ENCODE measurements at regions not wholly inside any gene's neighbourhood (a gene's known extent, or its start where the extent isn't known, plus 50 kb on each side); places are given as distances from the start of the nearest gene placed in this dataset.
"Not testable (repeated sequence)": the region's sequence is repeated elsewhere in the genome, so short reads cannot be mapped to it uniquely, and the experiment has no call there.

DNA sequence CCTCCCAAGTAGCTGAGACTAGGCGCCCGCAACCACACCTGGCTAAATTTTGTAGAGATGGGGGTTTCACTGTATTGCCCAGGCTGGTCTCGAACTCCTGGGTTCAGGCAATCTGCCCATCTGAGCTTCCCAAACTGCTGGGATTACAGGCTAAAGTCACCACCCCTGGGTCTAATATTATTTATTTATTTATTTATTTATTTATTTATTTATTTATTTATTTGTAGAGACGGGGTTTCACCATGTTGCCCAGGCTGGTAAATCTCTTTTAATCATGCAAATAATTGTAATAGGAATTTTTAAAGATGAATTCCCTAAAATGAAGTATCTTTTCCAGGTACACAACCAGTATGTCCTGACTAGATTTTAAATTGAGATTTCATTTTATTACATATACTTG lies 761.8 kb downstream of the TRAM1L1 start:
- Histone ChIP-seq H3K9me3 (ENCODE audit: control insufficient read depth, low read length) (no peaks in the 10 kb centered on the region), H3K36me3 (ENCODE audit: control insufficient read depth, insufficient read depth, low read length) (no peaks in the 10 kb centered on the region), H3K27ac (ENCODE audit: insufficient read depth, low read depth, low read length, poor library complexity, severe bottlenecking) (no peak overlapping the region), H3K4me1 (ENCODE audit: control insufficient read depth, insufficient read depth, low read length) (no peaks in the 10 kb centered on the region), H3K4me3 (ENCODE audit: insufficient read depth, low read depth, low read length) (no peak overlapping the region), H3K27me3 (ENCODE audit: control insufficient read depth, insufficient read depth, low read length, poor library complexity, severe bottlenecking) (no peaks in the 10 kb centered on the region)
- WGBS, 2 experiments = 92 to 100% methylated on average over 3 of the region's 4 CpGs

DNA sequence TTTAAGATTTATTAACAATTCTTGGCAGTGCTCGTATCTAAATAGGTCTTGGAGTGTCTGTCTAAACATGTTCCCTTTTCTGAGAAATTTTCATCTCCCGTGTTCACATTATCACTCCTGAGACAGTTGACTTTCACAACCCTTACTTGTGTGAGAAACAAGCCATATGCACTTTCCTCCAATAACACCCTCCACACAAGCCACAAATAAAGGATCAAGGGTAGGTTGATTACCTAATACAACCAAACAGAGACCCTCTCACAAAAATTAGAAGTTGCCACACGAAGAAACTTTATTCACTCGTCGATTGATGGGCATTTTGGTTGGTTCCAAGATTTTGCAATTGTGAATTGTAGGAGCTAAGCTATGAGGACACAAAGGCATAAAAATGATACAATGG lies 763.9 kb downstream of the TRAM1L1 start:
- no peaks in the 10 kb centered on the region for H3K4me1 ChIP-seq (ENCODE audit: control insufficient read depth, insufficient read depth, low read length)
- WGBS, 2 experiments = 95% methylated on average over 5 of the region's 5 CpGs
- no peak overlapping the region for H3K27ac ChIP-seq (ENCODE audit: insufficient read depth, low read depth, low read length, poor library complexity, severe bottlenecking)
- no peak overlapping the region for H3K4me3 ChIP-seq (ENCODE audit: insufficient read depth, low read depth, low read length)
- no peaks in the 10 kb centered on the region for H3K27me3 ChIP-seq (ENCODE audit: control insufficient read depth, insufficient read depth, low read length, poor library complexity, severe bottlenecking)
- no peaks in the 10 kb centered on the region for H3K36me3 ChIP-seq (ENCODE audit: control insufficient read depth, insufficient read depth, low read length)
- no peaks in the 10 kb centered on the region for H3K9me3 ChIP-seq (ENCODE audit: control insufficient read depth, low read length)

DNA sequence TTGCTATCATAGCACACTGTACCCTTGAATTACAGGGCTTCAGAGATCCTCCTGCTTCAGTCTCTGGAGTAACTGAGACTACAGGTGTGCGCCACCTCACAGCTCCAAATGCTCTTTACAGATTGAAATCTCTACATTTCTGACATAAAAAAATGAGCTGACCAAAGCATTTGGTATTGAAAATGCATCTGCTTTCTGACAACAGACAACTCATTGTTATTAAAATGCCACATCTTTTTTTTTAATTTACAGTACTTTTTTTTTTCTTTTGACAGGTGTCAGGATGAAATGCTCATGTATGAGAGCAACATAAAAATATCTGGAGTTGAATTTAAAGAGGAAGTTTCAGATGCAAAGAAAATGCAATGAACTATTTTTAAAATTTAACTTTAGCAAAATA lies 764.5 kb downstream of the TRAM1L1 start:
- 89 to 100% methylated on average over 1 of the region's 1 CpG for WGBS, 2 experiments

DNA sequence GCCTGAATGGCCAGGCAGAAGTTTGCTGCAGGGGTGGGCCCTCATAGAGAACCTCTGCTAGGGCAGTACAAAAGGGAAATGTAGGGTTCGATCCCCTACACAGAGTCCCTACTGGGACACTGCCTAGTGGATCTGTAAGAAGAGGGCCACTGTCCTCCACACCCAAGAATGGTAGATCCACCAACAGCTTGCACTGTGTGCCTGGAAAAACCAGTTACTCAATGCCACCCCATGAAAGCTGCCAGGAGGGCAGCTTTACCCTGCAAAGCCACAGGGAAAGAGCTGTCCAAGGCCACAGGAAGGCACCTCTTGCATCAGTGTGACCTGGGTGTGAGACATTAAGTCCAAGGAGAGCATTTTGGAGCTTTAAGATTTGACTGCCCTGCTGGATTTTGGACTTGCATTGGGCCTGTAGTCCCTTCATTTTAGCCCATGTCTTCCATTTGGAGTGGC lies 781.6 kb downstream of the TRAM1L1 start:
- no peaks in the 10 kb centered on the region for H3K27me3 ChIP-seq (ENCODE audit: control insufficient read depth, insufficient read depth, low read length, poor library complexity, severe bottlenecking)

More for the DNA sequence above, 764.5 kb downstream of the TRAM1L1 start:
- no peaks in the 10 kb centered on the region for H3K27me3 ChIP-seq (ENCODE audit: control insufficient read depth, insufficient read depth, low read length, poor library complexity, severe bottlenecking)
- H3K4me1 ChIP-seq (ENCODE audit: control insufficient read depth, insufficient read depth, low read length) = no peaks in the 10 kb centered on the region
- H3K27ac ChIP-seq (ENCODE audit: insufficient read depth, low read depth, low read length, poor library complexity, severe bottlenecking) = no peak overlapping the region
- H3K4me3 ChIP-seq (ENCODE audit: insufficient read depth, low read depth, low read length) = no peak overlapping the region
- H3K9me3 ChIP-seq (ENCODE audit: control insufficient read depth, low read length) = no peaks in the 10 kb centered on the region
- no peaks in the 10 kb centered on the region for H3K36me3 ChIP-seq (ENCODE audit: control insufficient read depth, insufficient read depth, low read length)

DNA sequence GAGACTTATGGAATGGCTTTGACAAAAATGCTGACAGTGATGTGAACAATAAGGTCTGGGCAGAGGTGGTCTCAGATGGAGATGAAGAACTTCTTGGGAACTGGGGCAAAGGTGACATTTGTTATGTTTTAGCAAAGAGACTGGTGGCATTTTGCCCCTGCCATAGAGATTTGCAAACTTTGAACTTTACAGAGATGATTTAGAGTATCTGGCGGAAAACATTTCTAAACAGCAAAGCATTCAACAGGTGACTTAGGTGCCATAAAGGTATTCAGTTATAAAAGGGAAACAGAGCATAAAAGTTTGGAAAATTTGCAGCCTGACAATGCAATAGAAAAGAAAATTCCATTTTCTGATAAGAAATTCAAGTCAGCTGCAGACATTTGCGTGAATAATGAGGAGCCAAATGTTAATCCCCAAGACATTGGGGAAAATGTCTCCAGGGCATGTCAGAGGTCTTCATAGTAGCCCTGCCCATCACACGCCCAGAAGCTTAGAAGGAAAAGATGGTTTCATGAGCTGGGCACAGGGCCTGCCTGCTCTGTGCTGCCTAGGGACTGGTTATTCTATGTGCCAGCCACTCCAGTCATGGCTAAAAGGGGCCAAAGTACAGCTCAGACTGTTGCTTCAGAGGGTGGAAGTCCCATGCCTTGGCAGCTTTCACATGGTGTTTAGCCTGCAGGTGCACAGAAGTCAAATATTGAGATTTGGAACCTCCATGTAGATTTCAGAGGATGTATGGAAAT lies 782.2 kb downstream of the TRAM1L1 start:
- no peaks in the 10 kb centered on the region for H3K4me1 ChIP-seq (ENCODE audit: control insufficient read depth, insufficient read depth, low read length)
- WGBS, 2 experiments = 93% methylated on average over 3 of the region's 3 CpGs
- no peak overlapping the region for H3K27ac ChIP-seq (ENCODE audit: insufficient read depth, low read depth, low read length, poor library complexity, severe bottlenecking)
- no peak overlapping the region for H3K4me3 ChIP-seq (ENCODE audit: insufficient read depth, low read depth, low read length)
- no peaks in the 10 kb centered on the region for H3K36me3 ChIP-seq (ENCODE audit: control insufficient read depth, insufficient read depth, low read length)
- no peaks in the 10 kb centered on the region for H3K9me3 ChIP-seq (ENCODE audit: control insufficient read depth, low read length)
- H3K27me3 ChIP-seq (ENCODE audit: control insufficient read depth, insufficient read depth, low read length, poor library complexity, severe bottlenecking) = no peaks in the 10 kb centered on the region

More for the DNA sequence above, 781.6 kb downstream of the TRAM1L1 start:
- Histone ChIP-seq H3K4me3 (ENCODE audit: insufficient read depth, low read depth, low read length) (no peak overlapping the region), H3K4me1 (ENCODE audit: control insufficient read depth, insufficient read depth, low read length) (no peaks in the 10 kb centered on the region), H3K9me3 (ENCODE audit: control insufficient read depth, low read length) (no peaks in the 10 kb centered on the region), H3K27ac (ENCODE audit: insufficient read depth, low read depth, low read length, poor library complexity, severe bottlenecking) (no peak overlapping the region), H3K36me3 (ENCODE audit: control insufficient read depth, insufficient read depth, low read length) (no peaks in the 10 kb centered on the region)
- 86 to 100% methylated on average over 1 of the region's 1 CpG for WGBS, 2 experiments

DNA sequence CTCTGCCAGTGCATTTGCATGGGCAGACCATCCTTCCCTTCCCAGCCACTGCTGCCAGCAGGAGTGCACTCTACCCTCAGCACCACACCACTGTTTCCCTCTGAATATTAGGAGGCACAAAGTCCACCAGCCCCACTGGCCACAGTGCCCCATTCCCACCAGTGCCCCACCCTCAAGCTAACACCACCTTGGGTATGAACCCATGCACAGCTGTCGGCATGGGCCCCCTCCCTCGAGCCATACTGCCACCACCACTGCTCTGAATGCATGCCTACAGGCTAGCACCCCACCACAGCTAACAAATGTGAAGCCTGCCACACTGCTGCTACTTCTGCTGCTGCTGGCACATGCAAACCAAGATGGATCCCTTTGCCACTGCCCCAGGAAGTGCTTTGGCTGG lies 810.4 kb downstream of the TRAM1L1 start:
- H3K4me3 ChIP-seq (ENCODE audit: insufficient read depth, low read depth, low read length) = no peak overlapping the region
- WGBS, 2 experiments = 90 to 93% methylated on average over 2 of the region's 2 CpGs
- H3K36me3 ChIP-seq (ENCODE audit: control insufficient read depth, insufficient read depth, low read length) = no peaks in the 10 kb centered on the region
- H3K27me3 ChIP-seq (ENCODE audit: control insufficient read depth, insufficient read depth, low read length, poor library complexity, severe bottlenecking) = no peaks in the 10 kb centered on the region
- H3K27ac ChIP-seq (ENCODE audit: insufficient read depth, low read depth, low read length, poor library complexity, severe bottlenecking) = no peak overlapping the region
- no peaks in the 10 kb centered on the region for H3K9me3 ChIP-seq (ENCODE audit: control insufficient read depth, low read length)
- no peaks in the 10 kb centered on the region for H3K4me1 ChIP-seq (ENCODE audit: control insufficient read depth, insufficient read depth, low read length)

DNA sequence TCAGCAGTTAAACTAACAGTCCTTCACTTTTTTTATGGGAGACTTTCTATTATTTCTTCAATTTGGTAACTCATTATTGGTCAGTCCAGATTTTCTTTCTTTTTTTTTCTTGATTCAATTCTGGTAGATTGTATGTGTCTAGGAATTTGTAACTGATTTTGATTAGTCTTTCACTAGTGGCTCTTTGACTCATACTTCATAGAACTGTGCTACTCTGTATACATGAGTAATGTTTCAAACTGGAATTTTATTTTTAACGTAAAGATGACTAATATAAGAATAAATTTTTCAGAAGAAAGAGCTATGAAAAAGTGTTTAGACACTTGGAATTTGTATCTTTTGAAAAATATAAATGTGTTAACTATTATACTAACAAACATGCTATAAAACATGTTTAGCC lies 813.0 kb downstream of the TRAM1L1 start:
- no CpG with 5 or more reads among the region's 1 CpG for whole genome bisulfite sequencing, 2 experiments
- Histone ChIP-seq H3K27me3 (ENCODE audit: control insufficient read depth, insufficient read depth, low read length, poor library complexity, severe bottlenecking) (no peaks in the 10 kb centered on the region), H3K9me3 (ENCODE audit: control insufficient read depth, low read length) (no peaks in the 10 kb centered on the region), H3K36me3 (ENCODE audit: control insufficient read depth, insufficient read depth, low read length) (no peaks in the 10 kb centered on the region), H3K4me1 (ENCODE audit: control insufficient read depth, insufficient read depth, low read length) (no peaks in the 10 kb centered on the region), H3K27ac (ENCODE audit: insufficient read depth, low read depth, low read length, poor library complexity, severe bottlenecking) (no peak overlapping the region), H3K4me3 (ENCODE audit: insufficient read depth, low read depth, low read length) (no peak overlapping the region)

DNA sequence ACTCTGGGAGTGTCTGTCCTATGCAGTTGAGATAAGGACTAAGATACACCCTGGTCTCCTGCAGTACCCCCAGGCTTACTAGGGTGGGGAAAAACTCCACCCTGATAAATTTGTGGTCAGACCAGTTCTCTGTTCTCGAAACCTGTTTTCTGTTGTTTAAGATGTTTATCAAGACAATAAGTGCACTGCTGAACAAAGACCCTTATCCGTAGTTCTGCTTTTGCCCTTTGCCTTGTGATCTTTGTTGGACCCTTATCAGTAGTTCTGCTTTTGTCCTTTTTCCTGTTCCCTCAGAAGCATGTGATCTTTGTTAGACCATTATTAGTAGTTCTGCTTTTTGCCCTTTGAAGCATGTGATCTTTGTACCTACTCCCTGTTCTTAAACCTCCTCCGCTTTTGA lies 824.4 kb downstream of the TRAM1L1 start:
- not testable (repeated sequence) for H3K36me3 ChIP-seq (ENCODE audit: control insufficient read depth, insufficient read depth, low read length); H3K4me1 ChIP-seq (ENCODE audit: control insufficient read depth, insufficient read depth, low read length); H3K27me3 ChIP-seq (ENCODE audit: control insufficient read depth, insufficient read depth, low read length, poor library complexity, severe bottlenecking); H3K27ac ChIP-seq (ENCODE audit: insufficient read depth, low read depth, low read length, poor library complexity, severe bottlenecking); H3K4me3 ChIP-seq (ENCODE audit: insufficient read depth, low read depth, low read length); H3K9me3 ChIP-seq (ENCODE audit: control insufficient read depth, low read length)
- 75 to 81% methylated on average over 3 of the region's 3 CpGs for WGBS, 2 experiments

DNA sequence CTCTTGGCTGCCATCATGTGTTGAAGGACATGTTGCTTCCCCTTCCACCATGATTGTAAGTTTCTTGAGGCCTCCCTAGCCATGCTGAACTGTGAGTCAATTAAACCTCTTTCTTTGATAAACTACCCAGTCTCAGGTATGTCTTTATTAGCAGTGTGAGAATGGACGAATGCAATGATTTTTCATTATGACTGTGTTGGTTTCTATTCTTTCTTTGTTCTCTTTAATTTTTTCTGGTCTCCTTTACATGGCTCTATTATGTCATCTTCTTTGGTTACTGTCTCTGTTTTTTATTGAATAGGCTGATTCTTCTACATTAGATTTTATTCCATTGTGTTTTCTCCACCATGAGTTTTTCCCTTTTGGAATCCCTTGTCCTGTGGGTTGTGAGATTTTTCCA lies 840.6 kb downstream of the TRAM1L1 start:
- Histone ChIP-seq H3K4me3 (ENCODE audit: insufficient read depth, low read depth, low read length) (no peak overlapping the region), H3K36me3 (ENCODE audit: control insufficient read depth, insufficient read depth, low read length) (no peaks in the 10 kb centered on the region), H3K4me1 (ENCODE audit: control insufficient read depth, insufficient read depth, low read length) (no peaks in the 10 kb centered on the region), H3K27me3 (ENCODE audit: control insufficient read depth, insufficient read depth, low read length, poor library complexity, severe bottlenecking) (no peaks in the 10 kb centered on the region), H3K27ac (ENCODE audit: insufficient read depth, low read depth, low read length, poor library complexity, severe bottlenecking) (no peak overlapping the region), H3K9me3 (ENCODE audit: control insufficient read depth, low read length) (no peaks in the 10 kb centered on the region)
- 89% methylated on average over 1 of the region's 1 CpG; no CpG with 5 or more reads in 1 of the 2 experiments for WGBS, 2 experiments

DNA sequence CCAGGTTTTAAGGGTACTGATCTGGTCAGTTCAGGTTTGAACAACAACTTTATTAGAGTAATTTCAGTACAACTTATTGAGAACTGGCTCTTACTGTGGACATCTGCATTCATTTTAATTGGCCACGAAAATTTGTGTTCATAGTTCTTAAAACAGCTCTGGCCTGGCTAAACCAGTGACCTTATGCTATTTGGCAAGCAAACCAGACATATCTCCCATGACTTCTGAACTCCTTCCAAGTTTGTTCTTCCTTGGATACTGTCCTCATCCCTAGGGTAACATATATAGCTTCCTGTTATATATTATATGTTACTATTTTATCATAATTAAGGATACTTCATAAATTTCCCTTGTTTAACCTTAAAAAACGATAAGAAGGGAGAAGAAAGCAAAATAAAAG lies 841.9 kb downstream of the TRAM1L1 start:
- WGBS, 2 experiments = 83 to 97% methylated on average over 2 of the region's 2 CpGs
- no peaks in the 10 kb centered on the region for H3K27me3 ChIP-seq (ENCODE audit: control insufficient read depth, insufficient read depth, low read length, poor library complexity, severe bottlenecking)
- no peaks in the 10 kb centered on the region for H3K36me3 ChIP-seq (ENCODE audit: control insufficient read depth, insufficient read depth, low read length)
- H3K27ac ChIP-seq (ENCODE audit: insufficient read depth, low read depth, low read length, poor library complexity, severe bottlenecking) = no peak overlapping the region
- H3K4me3 ChIP-seq (ENCODE audit: insufficient read depth, low read depth, low read length) = no peak overlapping the region
- no peaks in the 10 kb centered on the region for H3K4me1 ChIP-seq (ENCODE audit: control insufficient read depth, insufficient read depth, low read length)
- H3K9me3 ChIP-seq (ENCODE audit: control insufficient read depth, low read length) = no peaks in the 10 kb centered on the region

DNA sequence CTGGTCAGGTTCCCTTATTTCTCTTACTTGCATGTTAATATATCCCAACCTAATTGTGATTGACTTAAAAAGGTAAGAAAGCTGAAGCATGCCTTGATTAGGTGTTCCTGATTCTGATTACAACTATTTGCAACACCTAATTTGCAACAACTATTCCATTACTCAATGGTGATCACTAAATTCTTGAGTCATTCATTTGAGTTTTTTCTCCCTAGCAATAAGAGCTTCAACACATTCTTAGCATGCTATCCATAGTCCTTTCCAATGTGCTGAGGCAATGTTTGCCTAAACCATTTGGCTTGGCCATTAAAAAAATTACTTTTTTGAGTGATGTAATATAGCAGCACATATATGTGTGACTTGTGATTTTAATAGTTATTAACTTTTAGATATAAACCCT lies 851.4 kb downstream of the TRAM1L1 start:
- H3K36me3 ChIP-seq (ENCODE audit: control insufficient read depth, insufficient read depth, low read length) = no peaks in the 10 kb centered on the region
- no peak overlapping the region for H3K4me3 ChIP-seq (ENCODE audit: insufficient read depth, low read depth, low read length)
- no peaks in the 10 kb centered on the region for H3K9me3 ChIP-seq (ENCODE audit: control insufficient read depth, low read length)
- no peaks in the 10 kb centered on the region for H3K27me3 ChIP-seq (ENCODE audit: control insufficient read depth, insufficient read depth, low read length, poor library complexity, severe bottlenecking)
- H3K4me1 ChIP-seq (ENCODE audit: control insufficient read depth, insufficient read depth, low read length) = no peaks in the 10 kb centered on the region
- no peak overlapping the region for H3K27ac ChIP-seq (ENCODE audit: insufficient read depth, low read depth, low read length, poor library complexity, severe bottlenecking)

All from ectodermal cell (in vitro differentiated cells).